GM19324 (cell line): ENCODE measurements at regions not wholly inside any gene's neighbourhood (a gene's known extent, or its start where the extent isn't known, plus 50 kb on each side); places are given as distances from the start of the nearest gene placed in this dataset.

Experiments
- ATAC-seq: cut with Tn5 transposase; IDR thresholded peaks from one replicate; pipeline ENCODE4 v1.9.1; 2021; ENCODE audit warnings: mild to moderate bottlenecking, moderate library complexity; ENCODE audit not compliant: unreplicated experiment, low FRiP score

DNA sequence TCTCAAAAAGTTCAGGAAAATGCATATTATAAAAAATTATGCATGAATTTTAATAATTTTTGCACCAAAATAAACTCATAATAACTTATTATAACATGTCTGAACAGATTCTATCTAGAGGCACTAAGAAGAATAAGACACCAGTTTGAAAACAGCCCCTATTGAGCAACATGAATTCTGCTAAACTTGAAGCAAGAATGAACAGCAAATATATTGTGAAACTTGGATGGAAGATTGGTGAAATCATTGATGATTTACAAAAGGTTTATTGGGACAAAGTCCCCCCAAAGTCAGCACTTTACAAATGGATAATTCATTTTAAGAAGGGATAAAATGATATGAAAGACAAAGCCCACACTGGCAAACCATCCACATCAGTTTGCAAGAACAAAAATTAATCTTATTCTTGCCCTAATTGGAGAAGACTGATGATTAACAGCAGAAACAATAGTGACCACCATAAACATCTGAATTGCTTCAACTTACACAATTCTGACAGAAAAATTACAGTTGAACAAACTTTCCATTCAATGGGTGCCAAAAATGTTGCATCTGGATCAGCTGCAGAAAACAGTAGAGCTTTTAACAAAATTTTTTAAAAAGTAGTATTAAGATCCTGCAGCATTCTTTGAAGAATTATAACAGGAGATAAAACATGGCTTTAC, 257.5 kb upstream of the FAT3 start:
- ATAC-seq, result no peak

- no peak for ATAC-seq
These were observed 258.2 kb upstream of the FAT3 start for GRCh38 chr11:91966368-91966767.

DNA sequence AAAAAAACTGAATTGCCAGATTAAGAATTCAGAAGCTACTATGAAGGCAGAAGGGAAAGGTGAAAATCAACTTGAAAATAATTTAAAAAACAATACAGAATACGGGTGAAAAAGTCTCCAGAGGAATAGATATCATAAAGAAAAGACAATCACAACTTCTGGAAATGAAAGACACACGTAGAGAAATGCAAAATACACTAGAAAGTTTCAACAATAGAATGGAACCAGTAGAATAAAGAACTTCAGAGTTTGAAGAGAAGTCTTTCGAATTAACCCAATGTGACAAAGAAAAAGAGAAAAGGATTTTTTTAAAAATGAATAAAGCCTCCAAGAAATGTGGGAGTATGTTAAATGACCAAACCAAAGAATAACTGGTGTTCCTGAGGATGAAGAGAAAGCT, 263.8 kb upstream of the FAT3 start:
- ATAC-seq, result no peak

DNA sequence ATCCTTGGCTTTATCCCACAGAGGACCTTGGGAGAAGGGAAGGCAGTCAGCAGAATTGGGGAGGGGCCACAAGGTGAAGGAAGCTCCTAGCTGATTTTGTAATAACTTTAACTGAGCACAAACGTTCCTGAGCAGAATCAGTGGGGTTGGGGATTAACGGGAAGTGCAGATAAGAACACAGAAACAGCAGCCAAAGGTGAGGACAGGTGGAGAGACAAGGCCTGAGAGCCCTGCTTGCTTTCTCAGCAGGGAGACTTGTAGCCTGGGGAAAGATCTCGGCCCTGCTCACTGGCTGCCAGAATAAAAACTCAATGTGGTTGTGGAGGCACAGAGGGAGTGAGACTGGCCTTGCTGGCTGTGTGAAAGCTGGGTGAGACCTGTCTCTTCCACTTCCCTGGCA, 265.2 kb upstream of the FAT3 start:
- ATAC-seq, result no peak

- no peak for ATAC-seq
These were observed 267.9 kb upstream of the FAT3 start for GRCh38 chr11:91956711-91957110.

- ATAC-seq, result no peak
These were observed 269.4 kb upstream of the FAT3 start for GRCh38 chr11:91955206-91955605.

- ATAC-seq, result no peak
These were observed 272.6 kb upstream of the FAT3 start for GRCh38 chr11:91952056-91952455.

- no peak for ATAC-seq
These were observed 277.3 kb upstream of the FAT3 start for GRCh38 chr11:91947215-91947820.

DNA sequence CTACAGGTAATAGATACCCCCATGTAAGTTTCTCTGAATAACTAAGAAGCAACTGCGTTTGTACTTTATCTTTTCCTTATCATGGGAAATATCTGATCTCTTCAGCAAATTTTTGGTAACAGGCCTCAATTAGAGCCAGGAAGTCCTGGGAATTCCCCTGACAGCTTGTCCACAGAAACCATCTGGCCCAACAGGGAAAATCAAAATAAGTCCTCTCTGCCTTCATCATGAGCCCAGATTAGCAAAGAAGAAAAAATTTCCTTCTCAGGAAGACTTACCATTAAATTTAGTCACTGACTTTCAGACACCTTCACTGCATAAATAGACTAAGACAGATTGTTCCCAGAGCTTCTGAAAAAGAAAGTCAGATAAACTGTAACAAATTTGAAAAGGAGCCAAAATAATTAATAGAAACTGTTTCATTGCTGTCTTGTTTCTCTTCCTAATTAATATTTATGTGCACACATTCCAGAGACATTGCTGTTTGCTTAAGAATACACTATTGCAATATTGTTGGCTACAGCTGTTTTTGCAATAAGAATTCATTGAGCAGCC, 278.1 kb upstream of the FAT3 start:
- no peak for ATAC-seq

DNA sequence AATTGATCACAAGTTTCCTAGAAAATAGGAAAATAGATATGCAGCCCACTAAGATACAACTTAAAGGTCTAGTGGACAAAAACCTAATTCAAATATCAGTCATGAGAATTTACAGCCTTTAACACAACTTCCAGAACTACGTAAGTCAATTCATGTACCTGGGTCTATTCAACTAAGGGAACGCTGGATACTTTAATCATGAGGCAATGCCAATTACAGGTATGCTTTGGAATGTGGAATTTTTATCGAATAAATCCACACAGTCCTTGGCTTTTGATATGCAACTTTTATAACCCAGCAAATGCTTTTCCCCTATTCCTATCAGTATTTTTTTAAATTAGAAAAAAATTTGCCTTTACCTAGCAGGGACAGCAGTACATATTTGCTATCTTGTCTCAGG, 289.5 kb upstream of the FAT3 start:
- ATAC-seq, result no peak

DNA sequence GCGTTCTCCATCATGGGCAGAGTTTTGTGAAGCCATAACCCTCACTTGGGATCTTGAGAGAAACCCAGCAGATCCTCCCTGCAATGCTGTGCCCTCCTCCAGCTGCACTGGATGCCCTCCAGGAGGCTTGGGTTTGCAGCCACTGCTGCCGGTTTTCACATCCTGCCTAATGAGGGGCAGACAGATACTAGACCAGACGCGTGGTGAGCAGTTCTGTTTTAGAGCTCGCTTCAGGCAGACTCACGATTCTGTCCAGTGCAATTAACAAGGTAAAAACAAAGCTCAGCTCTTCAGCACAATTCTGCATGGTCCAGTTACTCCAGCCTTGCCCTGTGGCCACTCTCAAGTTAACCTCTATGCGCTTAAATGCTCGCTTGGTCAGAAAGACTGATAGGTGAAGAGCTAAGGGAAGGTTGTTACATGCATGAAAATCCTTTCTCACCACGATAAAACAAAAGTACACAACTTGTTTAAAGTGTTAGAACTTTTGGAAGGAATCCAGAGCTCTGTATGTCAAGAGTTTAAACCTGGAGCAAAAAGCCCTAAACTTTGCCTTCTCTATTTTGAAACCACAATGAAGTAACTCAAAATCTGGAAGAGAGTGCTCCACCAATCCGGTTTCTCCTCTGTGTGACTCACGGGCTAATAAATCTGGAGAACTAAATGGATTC, 292.3 kb upstream of the FAT3 start:
- no peak for ATAC-seq

GRCh38 chr11:91927448-91927847, 297.2 kb upstream of the FAT3 start:
- ATAC-seq, result no peak

DNA sequence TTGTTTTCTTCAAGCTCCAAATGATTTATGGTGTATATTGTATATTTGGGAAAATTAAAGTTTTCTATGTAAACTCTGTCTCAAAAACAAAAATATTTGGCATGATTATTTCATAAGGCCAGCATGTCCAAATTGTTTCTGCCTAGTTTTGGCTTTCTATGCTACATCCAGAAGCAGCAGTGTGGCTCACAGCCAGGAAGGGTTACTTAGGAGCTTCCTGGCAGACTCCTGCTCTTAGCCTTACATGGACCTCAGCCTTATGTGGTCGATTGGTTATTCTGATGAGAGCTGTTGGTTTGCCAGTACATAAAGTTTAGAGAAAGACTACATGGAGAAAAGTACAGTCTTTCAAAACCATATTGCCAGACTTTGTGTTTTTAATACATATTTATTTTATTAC, 297.7 kb upstream of the FAT3 start:
- no peak for ATAC-seq

DNA sequence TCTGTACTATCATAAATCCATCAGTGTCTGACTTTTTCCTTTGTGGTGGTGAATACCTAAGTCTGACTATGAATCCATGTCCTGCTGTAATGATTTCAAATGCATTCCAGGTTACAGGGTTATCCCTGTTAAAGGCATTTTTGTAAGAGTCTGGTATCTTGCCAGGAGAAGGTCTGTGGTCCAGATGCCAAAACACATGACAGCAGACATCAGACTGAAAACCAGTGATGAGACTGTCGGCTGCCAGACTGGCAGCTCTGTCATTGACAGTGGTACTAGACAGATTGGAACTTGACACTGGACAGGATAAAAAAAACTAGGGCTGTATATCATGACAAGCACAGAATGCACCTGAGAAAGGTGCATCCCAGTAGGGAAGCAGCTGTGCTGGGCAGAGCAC, 301.8 kb upstream of the FAT3 start:
- ATAC-seq, result no peak

DNA sequence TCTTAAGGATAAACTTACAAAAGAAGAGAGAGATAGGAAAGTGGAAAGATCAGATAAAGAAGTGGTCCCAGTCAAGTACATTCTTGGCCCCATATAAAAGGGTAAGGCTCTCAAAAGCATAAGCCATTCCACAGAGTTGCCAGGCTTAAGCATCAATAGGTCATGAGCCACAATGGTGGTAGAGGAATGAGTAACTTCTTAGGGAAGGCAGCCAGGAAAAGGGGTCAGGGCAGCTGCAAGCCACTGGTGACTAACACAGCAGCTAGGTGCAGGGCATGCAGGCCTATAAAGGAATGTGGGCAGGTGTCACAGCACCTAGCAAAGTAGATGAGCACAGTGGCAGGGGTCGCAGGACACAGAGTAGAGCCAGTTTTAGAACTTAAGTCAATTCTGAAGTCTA, 302.6 kb upstream of the FAT3 start:
- ATAC-seq, result no peak

DNA sequence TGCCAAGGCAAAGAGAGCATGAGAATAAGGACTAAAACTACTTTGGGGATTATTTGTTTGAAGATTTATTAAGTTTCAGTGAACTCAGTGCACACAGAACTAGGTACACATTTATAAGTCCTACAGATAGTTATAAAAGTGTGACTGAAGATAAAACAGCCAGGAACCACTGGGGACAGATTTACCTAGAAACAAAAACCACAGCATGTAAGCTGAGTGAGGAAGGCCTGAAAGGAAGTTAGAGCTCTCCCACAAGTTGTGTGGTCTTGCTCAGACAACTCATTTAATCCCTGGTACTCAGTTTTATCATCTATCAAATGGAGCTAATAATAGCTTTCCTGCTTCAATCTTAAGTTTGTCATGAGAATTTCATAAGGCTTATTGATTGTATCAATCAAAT, 311.2 kb upstream of the FAT3 start:
- ATAC-seq, result no peak

DNA sequence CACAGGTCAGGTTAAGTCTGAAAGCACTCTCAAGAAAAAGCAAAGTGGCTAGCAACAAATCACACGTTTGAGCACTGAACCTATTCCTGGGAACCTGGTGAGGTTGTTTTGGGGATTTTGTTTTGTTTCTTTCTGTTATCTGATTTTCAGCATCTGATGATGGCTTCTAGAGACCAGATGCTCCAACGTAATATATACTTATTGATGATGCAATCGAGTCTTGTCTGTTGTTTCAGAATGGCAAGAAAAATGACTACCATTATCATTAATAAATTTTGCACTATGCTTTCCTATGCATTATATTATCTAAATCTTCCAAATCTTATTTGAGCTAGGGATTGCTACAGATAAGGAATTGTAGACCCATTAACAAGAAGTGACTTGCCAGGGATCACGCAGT, 312.3 kb upstream of the FAT3 start:
- no peak for ATAC-seq

GRCh38 chr11:91906871-91907624, 317.6 kb upstream of the FAT3 start:
- ATAC-seq, result no peak

DNA sequence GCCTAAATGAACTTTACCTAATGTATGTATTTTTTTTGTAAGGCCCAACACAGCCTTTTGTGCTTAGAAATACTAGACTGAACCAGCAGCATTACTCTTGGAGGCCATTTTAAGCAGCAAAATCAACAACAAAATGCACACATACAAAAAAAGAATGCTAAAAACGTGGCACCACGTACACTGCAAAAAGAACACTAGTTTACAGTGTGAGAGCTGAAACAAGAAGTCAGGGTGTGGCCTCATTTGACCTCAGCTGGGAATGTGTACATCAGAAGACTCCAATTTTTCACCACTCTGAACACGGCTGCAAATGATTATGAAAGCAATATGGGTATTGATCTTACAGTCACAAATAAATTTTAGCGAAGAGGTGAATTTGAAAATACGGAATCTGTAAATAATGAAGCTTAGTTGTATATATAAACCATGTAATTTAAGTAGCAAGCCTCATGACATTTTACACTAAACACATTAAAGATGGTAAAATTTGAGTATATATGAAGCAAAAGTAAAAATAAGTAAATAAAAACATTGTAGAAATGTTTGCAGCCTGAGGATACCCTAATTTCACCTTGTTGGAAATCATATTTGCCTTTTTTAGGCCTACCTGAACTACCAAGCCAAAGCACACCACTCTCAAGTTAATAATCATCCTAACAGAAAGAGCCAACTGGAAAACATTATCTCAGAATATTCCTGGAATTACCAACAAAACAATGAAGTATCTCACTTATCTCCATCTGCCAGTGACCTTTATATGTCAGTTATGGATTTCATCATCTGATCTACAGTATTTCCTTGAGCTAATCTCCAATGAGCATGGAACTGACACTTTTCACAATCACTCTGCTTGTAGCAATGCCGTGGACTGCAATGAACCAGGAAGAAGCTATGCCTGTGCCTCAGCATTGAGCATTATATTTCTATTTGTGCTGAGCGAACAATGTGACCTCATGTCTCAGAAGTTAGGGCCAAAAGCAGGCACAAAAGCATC, 319.5 kb upstream of the FAT3 start:
- no peak for ATAC-seq

DNA sequence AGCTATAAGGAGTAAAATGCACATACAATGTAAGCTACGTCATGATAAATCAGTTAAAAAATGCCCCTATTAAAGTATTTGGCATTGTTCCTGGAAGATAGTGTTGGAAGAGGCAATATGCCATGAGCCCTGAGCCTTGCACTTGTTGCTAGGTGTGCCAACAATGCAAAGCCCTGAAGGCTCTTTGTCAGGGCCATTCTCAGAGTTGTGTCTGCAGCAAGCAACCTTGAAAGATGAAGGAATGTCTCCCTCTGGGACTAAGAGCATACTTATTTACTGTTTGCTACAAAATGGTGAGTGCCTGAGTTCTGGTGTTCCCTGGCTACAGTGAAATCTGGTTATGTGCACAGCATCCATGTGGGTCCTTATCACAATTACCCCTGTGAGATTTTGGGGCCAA, 322.3 kb upstream of the FAT3 start:
- no peak for ATAC-seq
